ENCODE measurements at regions not wholly inside any gene's neighbourhood (a gene's known extent, or its start where the extent isn't known, plus 50 kb on each side); places are given as distances from the start of the nearest gene placed in this dataset.

GRCh38 chrX:109871121-109871888 is 131.6 kb upstream of the TMEM164 start:
- Mint-ChIP-seq H3K27ac (ENCODE audit: unreplicated experiment) (no peak overlapping the region), H3K36me3 (ENCODE audit: unreplicated experiment) (no peaks in the 10 kb centered on the region), H3K4me3 (ENCODE audit: unreplicated experiment) (no peak overlapping the region), H3K9me3 (ENCODE audit: unreplicated experiment) (no peaks in the 10 kb centered on the region), H3K4me1 (ENCODE audit: low read depth, unreplicated experiment) (no peaks in the 10 kb centered on the region), H3K27me3 (ENCODE audit: unreplicated experiment) (no peaks in the 10 kb centered on the region)
- DNase-seq: no peak
- TF ChIP-seq, protein P1, sequence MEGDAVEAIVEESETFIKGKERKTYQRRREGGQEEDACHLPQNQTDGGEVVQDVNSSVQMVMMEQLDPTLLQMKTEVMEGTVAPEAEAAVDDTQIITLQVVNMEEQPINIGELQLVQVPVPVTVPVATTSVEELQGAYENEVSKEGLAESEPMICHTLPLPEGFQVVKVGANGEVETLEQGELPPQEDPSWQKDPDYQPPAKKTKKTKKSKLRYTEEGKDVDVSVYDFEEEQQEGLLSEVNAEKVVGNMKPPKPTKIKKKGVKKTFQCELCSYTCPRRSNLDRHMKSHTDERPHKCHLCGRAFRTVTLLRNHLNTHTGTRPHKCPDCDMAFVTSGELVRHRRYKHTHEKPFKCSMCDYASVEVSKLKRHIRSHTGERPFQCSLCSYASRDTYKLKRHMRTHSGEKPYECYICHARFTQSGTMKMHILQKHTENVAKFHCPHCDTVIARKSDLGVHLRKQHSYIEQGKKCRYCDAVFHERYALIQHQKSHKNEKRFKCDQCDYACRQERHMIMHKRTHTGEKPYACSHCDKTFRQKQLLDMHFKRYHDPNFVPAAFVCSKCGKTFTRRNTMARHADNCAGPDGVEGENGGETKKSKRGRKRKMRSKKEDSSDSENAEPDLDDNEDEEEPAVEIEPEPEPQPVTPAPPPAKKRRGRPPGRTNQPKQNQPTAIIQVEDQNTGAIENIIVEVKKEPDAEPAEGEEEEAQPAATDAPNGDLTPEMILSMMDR (IDR thresholded peaks at IDR 0.05; ENCODE audit: partially characterized antibody, unreplicated experiment): no peak

DNA sequence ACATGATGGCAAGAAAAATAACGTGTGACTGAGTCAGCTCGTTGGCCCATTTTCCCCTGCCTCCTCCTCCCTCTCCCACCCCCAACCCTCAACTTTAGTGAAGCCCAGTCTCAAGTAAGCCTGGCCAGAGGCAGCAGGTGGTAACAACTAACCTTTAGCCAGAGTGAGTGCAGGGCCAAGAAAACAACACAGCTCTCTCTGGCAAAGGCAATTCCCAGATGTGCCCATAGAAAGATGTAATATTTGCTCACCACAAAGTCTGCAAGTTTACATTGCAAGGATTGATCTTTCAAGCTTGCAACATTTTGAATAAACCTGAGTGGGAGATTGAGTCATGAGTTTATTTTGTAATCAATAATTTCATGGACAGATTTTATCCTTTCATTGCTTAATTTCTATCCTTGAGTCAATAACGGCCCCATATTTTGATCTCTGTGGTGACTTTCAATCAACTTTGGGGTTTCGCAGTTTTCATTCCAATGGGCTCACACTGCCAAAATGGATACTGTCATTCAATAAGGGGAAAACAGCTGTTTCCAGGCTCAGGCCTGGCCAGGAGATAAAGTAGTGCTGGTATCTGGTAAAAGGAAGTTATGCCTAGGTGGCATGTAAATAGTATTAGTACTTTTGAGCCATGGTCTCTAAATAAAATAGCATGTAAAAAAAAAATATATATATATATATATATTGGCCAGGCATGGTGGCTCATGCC is 130.7 kb upstream of the TMEM164 start:
- Mint-ChIP-seq H3K36me3 (ENCODE audit: unreplicated experiment) (no peaks in the 10 kb centered on the region), H3K27me3 (ENCODE audit: unreplicated experiment) (no peaks in the 10 kb centered on the region), H3K27ac (ENCODE audit: unreplicated experiment) (no peak overlapping the region), H3K4me1 (ENCODE audit: low read depth, unreplicated experiment) (no peaks in the 10 kb centered on the region), H3K9me3 (ENCODE audit: unreplicated experiment) (no peaks in the 10 kb centered on the region), H3K4me3 (ENCODE audit: unreplicated experiment) (no peak overlapping the region)
- DNase-seq: no peak
- TF ChIP-seq, protein P1 (IDR thresholded peaks at IDR 0.05; ENCODE audit: partially characterized antibody, unreplicated experiment): no peak

- Mint-ChIP-seq H3K4me3 (ENCODE audit: unreplicated experiment) (no peak overlapping the region), H3K9me3 (ENCODE audit: unreplicated experiment) (no peaks in the 10 kb centered on the region), H3K36me3 (ENCODE audit: unreplicated experiment) (no peaks in the 10 kb centered on the region), H3K27me3 (ENCODE audit: unreplicated experiment) (no peaks in the 10 kb centered on the region), H3K4me1 (ENCODE audit: low read depth, unreplicated experiment) (no peaks in the 10 kb centered on the region), H3K27ac (ENCODE audit: unreplicated experiment) (no peak overlapping the region)
- no peak for DNase-seq
- TF ChIP-seq, protein P1 (IDR thresholded peaks at IDR 0.05; ENCODE audit: partially characterized antibody, unreplicated experiment): no peak
Observed at GRCh38 chrX:109873574-109873973, 129.3 kb upstream of the TMEM164 start.

DNA sequence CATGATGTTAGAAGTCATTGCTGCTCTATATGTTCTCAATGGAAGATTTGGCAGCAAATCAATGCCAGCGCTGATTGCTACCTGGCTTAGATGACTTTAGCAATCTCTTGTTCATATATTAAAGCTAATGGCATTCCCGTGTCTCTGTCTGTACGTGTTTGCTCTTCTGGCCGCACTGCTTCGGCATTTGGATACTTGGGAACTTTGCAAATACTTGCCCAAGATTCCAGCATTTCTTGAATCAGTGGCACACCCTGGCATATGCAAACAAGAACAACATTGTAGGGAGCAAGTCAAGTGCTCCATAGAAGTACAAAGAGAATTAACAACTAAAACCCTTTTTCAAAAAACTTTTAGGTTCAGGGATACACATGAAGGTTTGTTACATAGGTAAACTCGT is 128.9 kb upstream of the TMEM164 start:
- TF ChIP-seq, protein P1 (IDR thresholded peaks at IDR 0.05; ENCODE audit: partially characterized antibody, unreplicated experiment): no peak
- H3K36me3 Mint-ChIP-seq (ENCODE audit: unreplicated experiment): no peaks in the 10 kb centered on the region
- H3K4me1 Mint-ChIP-seq (ENCODE audit: low read depth, unreplicated experiment): no peaks in the 10 kb centered on the region
- H3K27ac Mint-ChIP-seq (ENCODE audit: unreplicated experiment): no peak overlapping the region
- DNase-seq: no peak
- H3K9me3 Mint-ChIP-seq (ENCODE audit: unreplicated experiment): no peaks in the 10 kb centered on the region
- H3K4me3 Mint-ChIP-seq (ENCODE audit: unreplicated experiment): no peak overlapping the region
- H3K27me3 Mint-ChIP-seq (ENCODE audit: unreplicated experiment): no peaks in the 10 kb centered on the region

DNA sequence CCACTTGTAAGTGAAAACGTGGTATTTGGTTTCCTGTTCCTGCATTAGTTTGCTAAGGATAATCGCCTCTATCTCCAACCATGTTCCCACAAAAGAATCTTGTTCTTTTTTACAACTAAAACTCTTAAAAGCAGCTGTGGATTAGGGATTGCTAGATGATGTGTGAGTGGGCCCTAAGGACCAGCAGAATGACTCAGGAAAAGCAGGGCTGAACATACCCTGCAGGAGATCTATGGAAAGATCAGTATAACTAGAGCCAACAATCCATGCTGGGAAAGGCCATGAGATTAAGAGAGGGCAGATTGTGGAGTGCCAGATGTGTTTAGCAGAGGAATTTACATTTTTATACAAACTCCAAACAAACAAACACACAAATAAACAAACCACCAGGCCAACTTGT is 128.4 kb upstream of the TMEM164 start:
- Mint-ChIP-seq H3K9me3 (ENCODE audit: unreplicated experiment) (no peaks in the 10 kb centered on the region), H3K27me3 (ENCODE audit: unreplicated experiment) (no peaks in the 10 kb centered on the region), H3K4me3 (ENCODE audit: unreplicated experiment) (no peak overlapping the region), H3K36me3 (ENCODE audit: unreplicated experiment) (no peaks in the 10 kb centered on the region), H3K27ac (ENCODE audit: unreplicated experiment) (no peak overlapping the region), H3K4me1 (ENCODE audit: low read depth, unreplicated experiment) (no peaks in the 10 kb centered on the region)
- no peak for DNase-seq
- TF ChIP-seq, protein P1 (IDR thresholded peaks at IDR 0.05; ENCODE audit: partially characterized antibody, unreplicated experiment): no peak

All from glutamatergic neuron (in vitro differentiated cells).